ENCODE measurements at regions not wholly inside any gene's neighbourhood (a gene's known extent, or its start where the extent isn't known, plus 50 kb on each side); places are given as distances from the start of the nearest gene placed in this dataset.
"Not testable (repeated sequence)": the region's sequence is repeated elsewhere in the genome, so short reads cannot be mapped to it uniquely, and the experiment has no call there.

GRCh38 chr2:192628017-192628416 is 433.3 kb upstream of the TMEFF2 start:
- DNase-seq = no peak

DNA sequence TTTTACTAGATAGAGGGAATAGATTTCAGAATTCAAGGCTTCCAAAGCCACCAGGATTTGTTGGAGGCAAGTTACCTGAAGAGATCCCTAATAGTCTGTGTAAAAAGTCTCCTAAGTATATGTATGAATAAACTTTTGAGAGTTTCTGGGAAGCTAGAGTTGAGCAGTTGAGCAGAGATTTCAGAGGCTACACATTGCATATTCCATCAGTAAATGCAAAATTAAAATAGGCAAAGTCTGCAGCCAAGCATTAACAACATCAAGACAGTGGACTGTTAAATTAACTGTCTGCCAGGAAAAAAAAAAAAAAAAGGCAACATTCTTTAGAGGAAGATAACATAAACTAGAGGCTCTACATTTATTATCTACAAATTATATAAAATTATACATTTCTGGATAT is 420.4 kb upstream of the TMEFF2 start:
- DNase-seq = no peak

DNA sequence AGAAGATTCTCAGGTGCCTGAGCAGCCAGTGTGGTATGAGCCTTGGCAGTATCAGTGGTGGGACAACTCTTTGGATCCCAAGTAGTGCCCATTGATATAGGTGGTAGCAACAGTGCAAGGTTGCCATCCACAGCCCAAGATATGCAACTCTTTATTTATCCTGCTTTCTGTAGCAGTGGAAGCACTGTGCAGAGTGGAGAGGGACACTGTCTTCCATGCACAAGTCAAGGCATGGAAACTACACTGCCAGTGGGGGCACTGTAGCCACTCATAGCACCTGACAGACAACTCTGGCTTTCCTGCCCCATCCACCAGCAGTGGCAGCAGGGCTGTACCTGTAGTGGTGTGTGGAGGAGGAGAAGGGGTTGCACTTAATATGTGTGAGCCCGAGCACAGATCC is 409.6 kb upstream of the TMEFF2 start:
- DNase-seq = no peak

DNA sequence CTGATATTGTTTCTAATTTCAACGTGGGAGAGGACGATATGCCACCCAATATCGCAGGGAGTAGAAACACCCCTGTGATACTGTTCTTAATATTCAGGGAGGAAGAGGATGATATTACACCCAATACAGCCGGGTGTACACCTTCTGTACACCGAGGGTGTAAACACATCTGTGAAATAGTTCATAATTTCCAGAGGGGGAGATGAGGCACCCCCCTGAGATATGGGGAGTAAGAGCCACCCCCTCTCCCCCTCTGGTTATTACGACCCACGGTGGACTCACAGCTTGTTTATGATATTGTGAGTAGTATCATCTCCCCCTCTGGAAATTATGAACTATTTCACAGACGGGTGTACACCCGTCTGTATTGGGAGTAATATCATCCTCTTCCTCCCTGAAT is 403.9 kb upstream of the TMEFF2 start:
- DNase-seq = not testable (repeated sequence)

- DNase-seq = no peak
Observed at GRCh38 chr2:192593561-192593960, 398.8 kb upstream of the TMEFF2 start.

GRCh38 chr2:192591617-192592016 is 396.9 kb upstream of the TMEFF2 start:
- DNase-seq = no peak

GRCh38 chr2:192585418-192585817 is 390.7 kb upstream of the TMEFF2 start:
- no peak for DNase-seq

DNA sequence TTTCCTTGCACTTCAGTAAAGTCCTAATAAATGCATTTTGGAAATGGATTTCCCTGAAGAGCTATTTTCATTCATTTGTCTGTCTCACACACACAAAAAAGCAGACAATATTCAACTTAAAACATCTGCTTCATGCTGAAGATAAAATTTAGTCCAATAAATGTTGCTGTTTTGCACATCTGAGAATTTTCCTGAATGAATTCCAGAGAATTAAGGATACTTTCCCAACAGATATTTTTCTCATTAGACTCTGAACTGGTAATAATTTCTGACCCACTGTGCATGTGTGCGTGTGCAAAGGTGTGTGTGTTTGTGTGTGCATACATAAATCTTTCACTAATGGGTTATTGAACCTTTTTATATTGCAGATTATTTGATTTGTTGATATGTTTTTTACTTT is 390.2 kb upstream of the TMEFF2 start:
- DNase-seq = no peak

DNA sequence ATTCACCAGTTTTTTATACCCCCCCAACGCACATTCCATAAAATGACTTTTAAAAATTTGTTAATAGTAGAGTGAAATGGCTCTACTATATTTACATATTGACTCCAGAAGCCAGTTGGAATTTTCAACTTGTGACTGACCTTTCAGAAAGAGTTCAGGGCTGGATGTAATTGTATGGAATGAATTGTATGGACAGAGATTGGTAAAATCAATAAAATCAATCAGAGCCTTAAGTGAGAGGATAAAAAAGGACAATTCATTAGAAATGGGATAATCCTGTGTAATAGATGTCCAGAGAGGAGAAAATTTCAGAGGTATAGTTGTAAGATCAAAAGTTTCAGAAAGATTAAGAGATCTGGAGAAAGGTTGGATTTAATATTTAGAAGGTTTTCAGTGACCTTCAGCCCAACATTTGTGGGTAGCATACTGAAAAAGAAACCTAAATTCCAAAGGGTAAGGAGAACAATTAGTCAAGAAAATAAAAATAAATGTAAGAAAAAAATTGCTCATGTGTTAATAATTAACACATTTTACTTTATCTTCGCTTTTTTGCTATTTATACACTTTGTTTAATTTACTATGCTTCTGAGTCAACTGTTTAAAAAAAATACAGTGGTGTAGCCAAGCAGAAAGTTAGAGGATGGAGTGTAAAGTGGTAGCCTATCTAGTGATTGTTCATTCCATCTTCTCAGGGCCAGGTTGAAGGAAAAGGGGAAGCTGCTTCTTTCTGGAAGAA is 385.4 kb upstream of the TMEFF2 start:
- no peak for DNase-seq

GRCh38 chr2:192578780-192579179 is 384.0 kb upstream of the TMEFF2 start:
- DNase-seq = no peak

GRCh38 chr2:192577706-192578105 is 383.0 kb upstream of the TMEFF2 start:
- DNase-seq = no peak

DNA sequence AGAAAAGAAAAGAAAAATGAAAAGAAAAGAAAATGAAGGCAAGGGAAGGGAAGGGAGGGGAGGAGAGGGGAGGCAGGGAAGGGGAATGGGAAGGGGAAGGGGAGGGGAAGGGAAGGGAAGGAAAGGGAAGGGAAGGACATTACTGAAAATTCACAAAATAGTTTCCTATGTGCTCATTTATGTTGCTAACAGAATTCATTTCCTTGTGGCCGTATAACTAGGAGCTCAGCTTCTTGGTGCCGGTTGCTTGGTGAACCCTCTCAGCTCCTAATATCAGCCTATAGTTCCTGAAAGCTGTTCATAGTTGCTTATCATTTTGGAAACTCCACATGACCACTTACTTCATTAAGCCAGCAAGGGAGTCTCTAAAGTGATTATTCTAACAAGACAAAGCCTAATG is 379.8 kb upstream of the TMEFF2 start:
- no peak for DNase-seq

DNA sequence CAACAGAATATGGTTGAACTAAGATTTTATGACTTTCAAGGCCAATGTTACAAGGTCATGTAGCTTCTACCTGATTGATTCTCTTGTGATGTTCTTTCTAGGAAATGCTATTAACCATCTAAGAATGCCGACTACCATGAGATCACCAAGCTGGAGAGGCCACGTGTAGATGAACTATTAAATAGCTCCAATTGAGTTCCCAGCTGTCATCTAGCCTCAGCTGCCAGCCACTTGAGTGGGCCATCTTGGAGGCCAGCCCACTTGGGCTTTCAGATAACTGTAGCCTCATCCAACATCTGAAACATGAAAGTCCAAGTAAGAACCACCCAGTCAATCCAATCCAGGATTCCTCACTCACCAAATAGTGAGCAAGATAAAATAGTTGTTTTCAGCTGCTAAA is 376.9 kb upstream of the TMEFF2 start:
- no peak for DNase-seq

GRCh38 chr2:192570788-192571187 is 376.1 kb upstream of the TMEFF2 start:
- DNase-seq = no peak

DNA sequence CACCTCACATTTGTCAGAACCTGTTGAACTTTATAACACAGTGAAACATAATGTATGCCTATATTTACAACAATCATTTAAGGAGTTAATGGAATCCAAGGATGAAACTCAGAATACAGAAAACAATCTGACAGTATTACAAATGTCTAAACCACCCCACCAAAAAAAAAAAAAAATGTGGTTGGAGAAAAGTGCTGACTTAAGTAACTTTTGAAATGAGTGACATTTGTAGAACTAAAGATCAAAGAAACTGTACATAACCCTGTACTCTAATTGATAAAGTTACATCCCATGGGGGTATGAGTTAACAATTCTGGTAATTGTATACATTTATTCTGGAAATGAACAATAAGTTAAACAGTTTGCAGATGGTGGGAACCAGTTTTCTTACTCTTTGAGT is 372.1 kb upstream of the TMEFF2 start:
- DNase-seq = no peak

GRCh38 chr2:192560326-192560725 is 365.6 kb upstream of the TMEFF2 start:
- DNase-seq = no peak

DNA sequence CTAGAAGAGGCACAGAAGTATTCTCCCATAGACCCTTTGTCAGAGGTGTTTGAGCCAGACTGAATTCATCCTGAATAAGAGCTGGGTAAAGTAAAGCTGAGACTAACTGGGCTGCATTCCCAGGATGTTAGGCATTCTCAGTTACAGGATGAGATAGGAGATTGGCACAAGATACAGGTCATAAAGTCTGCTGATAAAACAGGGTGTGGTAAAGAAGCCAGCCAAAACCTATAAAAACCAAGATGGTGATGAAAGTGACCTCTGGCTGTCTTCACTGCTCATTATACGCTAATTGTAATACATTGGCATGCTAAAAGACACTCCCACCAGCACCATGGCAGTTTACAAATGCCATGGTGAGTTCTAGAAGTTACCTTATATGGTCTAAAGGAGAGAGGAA is 364.9 kb upstream of the TMEFF2 start:
- DNase-seq = no peak

- DNase-seq = no peak
Observed at GRCh38 chr2:192558637-192559036, 363.9 kb upstream of the TMEFF2 start.

DNA sequence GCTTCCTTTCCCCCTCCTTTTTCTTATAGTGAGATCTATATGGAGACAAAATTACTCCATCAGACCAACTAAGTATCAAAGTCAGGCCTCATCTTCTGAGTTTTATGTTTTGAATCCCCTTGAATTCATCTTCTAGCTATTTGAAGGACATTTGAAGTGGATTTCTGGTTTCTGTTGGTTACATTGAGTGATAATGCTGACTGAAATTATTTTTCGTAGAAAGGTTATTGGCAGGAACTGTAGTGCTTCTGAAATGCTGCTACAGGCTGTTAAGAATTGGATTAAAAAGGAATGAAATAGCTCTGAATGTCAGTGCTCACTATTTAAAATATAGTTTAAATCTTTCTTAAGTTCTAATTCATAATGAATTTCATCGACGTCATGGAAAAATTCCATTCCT is 361.0 kb upstream of the TMEFF2 start:
- no peak for DNase-seq

GRCh38 chr2:192551760-192552159 is 357.0 kb upstream of the TMEFF2 start:
- DNase-seq = no peak

- DNase-seq = no peak
Observed at GRCh38 chr2:192546565-192546964, 351.8 kb upstream of the TMEFF2 start.

DNA sequence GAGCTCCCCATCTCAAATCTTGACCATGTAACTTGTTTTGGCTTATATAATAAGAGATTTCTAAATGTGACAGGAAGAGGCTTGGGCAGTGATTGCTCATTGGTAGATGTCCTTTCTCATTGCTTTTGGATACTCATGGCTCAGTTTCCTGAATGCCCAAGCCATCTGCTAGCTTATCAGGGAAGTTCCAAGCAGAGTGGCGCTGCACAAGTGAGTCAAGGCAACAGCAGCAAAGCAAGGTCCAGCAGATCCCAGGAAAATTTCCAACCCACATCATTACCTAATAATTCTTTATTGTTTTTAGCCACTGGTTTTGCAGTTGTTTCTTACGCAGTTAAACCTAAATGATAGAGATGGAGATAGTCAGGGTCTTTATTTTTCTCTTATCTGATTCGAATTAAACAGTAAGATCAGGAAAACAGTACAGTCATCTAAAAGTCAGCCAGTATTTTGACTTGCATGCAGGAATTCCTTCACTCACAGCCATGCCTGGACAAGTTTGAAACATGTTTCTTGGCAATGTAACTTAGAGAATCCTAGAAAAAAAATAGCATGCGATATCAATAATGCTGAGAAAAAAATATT is 349.7 kb upstream of the TMEFF2 start:
- no peak for DNase-seq

DNA sequence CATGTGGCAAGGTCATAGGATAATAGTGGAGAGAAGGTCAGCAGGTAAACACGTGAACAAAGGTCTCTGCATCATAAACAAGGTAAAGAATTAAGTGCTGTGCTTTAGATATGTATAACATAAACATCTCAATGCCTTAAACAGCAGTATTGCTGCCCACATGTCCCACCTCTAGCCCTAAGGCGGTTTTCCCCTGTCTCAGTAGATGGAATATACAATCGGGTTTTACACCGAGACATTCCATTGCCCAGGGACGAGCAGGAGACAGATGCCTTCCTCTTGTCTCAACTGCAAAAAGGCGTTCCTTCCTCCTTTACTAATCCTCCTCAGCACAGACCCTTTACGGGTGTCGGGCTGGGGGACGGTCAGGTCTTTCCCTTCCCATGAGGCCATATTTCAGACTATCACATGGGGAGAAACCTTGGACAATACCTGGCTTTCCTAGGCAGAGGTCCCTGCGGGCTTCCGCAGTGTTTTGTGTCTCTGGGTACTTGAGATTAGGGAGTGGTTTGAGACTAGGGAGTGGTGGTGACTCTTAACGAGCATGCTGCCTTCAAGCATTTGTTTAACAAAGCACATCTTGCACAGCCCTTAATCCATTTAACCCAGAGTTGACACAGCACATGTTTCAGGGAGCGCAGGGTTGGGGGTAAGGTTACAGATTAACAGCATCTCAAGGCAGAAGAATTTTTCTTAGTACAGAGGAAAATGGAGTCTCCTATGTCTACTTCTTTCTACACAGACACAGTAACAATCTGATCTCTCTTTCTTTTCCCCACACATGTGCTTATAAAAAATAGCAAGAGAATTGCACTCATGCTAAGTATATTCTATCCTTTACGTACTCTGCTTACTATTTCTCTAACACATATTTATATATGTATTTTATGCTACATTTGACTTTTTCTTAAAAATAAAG is 347.7 kb upstream of the TMEFF2 start:
- DNase-seq = not testable (repeated sequence)

- DNase-seq = no peak
Observed at GRCh38 chr2:192539306-192539705, 344.6 kb upstream of the TMEFF2 start.

Measured in DMS 273 treated with DMSO at 0.1 percent for 48 hours (cell line).